Activated naive CD4-positive, alpha-beta T cell treated with anti-CD3 and anti-CD28 coated beads, Interleukin-2, amount 50 U/mL, for 72 hours (primary cell): ENCODE measurements at regions not wholly inside any gene's neighbourhood (a gene's known extent, or its start where the extent isn't known, plus 50 kb on each side); places are given as distances from the start of the nearest gene placed in this dataset.

ENCODE experiments used
- ATAC-seq, 2 donors: fragments of 150-1000 bp; cut with Tn5 transposase; 2 replicates each; pipeline ENCODE4 v1.10.0; 2021; ENCODE audit warnings: mild to moderate bottlenecking in 2 of 2, moderate library complexity in 2 of 2
- DNase-seq, 2 donors: peaks; one replicate each; pipeline ENCODE4 v3.0.0; 2021 to 2022; ENCODE audit warnings: low spot score in 2 of 2
- H3K27ac Mint-ChIP-seq, 2 donors: one replicate each; pipeline ENCODE4 v1.8.0; 2022; ENCODE audit warnings: mild to moderate bottlenecking in 2 of 2, mixed read lengths in 2 of 2
- H3K36me3 Mint-ChIP-seq, 2 donors: one replicate each; pipeline ENCODE4 v1.8.0; 2022; ENCODE audit warnings: mixed read lengths in 2 of 2
- H3K9me3 Mint-ChIP-seq, 2 donors: one replicate each; pipeline ENCODE4 v1.8.0; 2022; ENCODE audit warnings: mixed read lengths in 2 of 2

- no peak overlapping the region for H3K27ac Mint-ChIP-seq
- ATAC-seq (no peak), DNase-seq (no peak)
- no peaks in the 10 kb centered on the region for H3K36me3 Mint-ChIP-seq
- no peaks in the 10 kb centered on the region for H3K9me3 Mint-ChIP-seq
These were observed 62.2 kb upstream of the ARGLU1 start for GRCh38 chr13:106630162-106630561.

- no peaks in the 10 kb centered on the region for H3K36me3 Mint-ChIP-seq
- no peaks in the 10 kb centered on the region for H3K9me3 Mint-ChIP-seq
- ATAC-seq, result no peak
- H3K27ac Mint-ChIP-seq, result no peak overlapping the region
- DNase-seq, result no peak
These were observed 61.2 kb upstream of the ARGLU1 start for GRCh38 chr13:106628936-106629659.

- H3K36me3 Mint-ChIP-seq, result no peaks in the 10 kb centered on the region
- H3K27ac Mint-ChIP-seq, result no peak overlapping the region
- H3K9me3 Mint-ChIP-seq, result no peaks in the 10 kb centered on the region
- no peak for ATAC-seq
- no peak for DNase-seq
These were observed 58.5 kb upstream of the ARGLU1 start for GRCh38 chr13:106626473-106626872.

- DNase-seq (no peak), ATAC-seq (no peak)
- Mint-ChIP-seq H3K36me3 (no peaks in the 10 kb centered on the region), H3K9me3 (no peaks in the 10 kb centered on the region), H3K27ac (no peak overlapping the region)
These were observed 57.6 kb upstream of the ARGLU1 start for GRCh38 chr13:106625578-106625977.

DNA sequence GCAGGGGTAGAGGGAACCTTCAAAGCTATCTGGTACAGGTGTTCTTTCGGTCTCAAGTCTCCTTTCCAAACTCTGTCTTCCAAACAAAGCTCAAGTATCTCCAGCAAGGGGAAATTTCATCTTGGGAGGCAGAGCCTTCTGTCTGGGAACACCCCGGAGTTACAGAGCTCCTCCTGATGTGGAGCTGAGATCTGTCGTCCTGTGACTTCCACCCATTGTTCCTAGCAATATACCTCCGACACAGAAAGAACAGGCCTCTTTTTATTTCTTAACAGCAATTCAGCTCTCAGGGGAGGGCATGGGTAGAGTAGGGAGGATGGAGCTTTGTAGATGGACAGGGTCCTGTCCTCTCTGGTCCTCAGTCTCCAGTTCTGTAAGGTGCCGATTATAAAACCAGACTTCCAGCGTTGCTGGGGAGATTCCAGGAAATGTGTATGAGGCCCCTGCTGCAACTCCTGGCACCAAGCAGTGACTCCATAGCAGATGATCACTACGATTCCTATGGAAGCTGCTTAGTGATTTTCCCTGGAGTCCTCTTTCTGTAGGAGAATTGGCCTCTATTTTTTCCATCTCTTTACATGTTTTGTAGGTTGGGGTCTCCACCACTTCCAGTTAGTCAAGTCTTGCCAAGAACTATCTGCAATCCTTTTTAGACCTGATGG is 56.0 kb upstream of the ARGLU1 start:
- Mint-ChIP-seq H3K36me3 (no peaks in the 10 kb centered on the region), H3K27ac (no peak overlapping the region), H3K9me3 (no peaks in the 10 kb centered on the region)
- DNase-seq (no peak), ATAC-seq (no peak)

- Mint-ChIP-seq H3K9me3 (no peaks in the 10 kb centered on the region), H3K27ac (no peak overlapping the region), H3K36me3 (no peaks in the 10 kb centered on the region)
- ATAC-seq (no peak), DNase-seq (no peak)
These were observed 53.9 kb upstream of the ARGLU1 start for GRCh38 chr13:106621833-106622232.

GRCh38 chr13:106619688-106620555 is 52.0 kb upstream of the ARGLU1 start:
- H3K9me3 Mint-ChIP-seq, result no peaks in the 10 kb centered on the region
- H3K27ac Mint-ChIP-seq, result no peak overlapping the region

More at GRCh38 chr13:106619688-106620555, 52.0 kb upstream of the ARGLU1 start:
- DNase-seq (peak in 1 of 2 donors; percentile 4), ATAC-seq (peak; percentile 63 to 82)
- H3K36me3 Mint-ChIP-seq, result no peaks in the 10 kb centered on the region
